C1 segment of cervical spinal cord (tissue), 14 donors: ENCODE measurements at regions not wholly inside any gene's neighbourhood (a gene's known extent, or its start where the extent isn't known, plus 50 kb on each side); places are given as distances from the start of the nearest gene placed in this dataset.
"Not testable (repeated sequence)": the region's sequence is repeated elsewhere in the genome, so short reads cannot be mapped to it uniquely, and the experiment has no call there.

Source experiments
- DNase-seq, 14 donors: peaks; one replicate each; lab custom pipeline; 2025; lab: John Stamatoyannopoulos, UW

- not testable (repeated sequence) for DNase-seq
Observed at GRCh38 chr11:92027136-92027535, 197.5 kb upstream of the FAT3 start.

- DNase-seq: no peak
Observed at GRCh38 chr11:92026664-92027063, 198.0 kb upstream of the FAT3 start.

GRCh38 chr11:92024788-92025187 is 199.8 kb upstream of the FAT3 start:
- no peak for DNase-seq

- DNase-seq: no peak
Observed at GRCh38 chr11:92022499-92022898, 202.1 kb upstream of the FAT3 start.

- no peak for DNase-seq
Observed at GRCh38 chr11:92018332-92018731, 206.3 kb upstream of the FAT3 start.

GRCh38 chr11:92008249-92008648 is 216.4 kb upstream of the FAT3 start:
- DNase-seq: no peak

- DNase-seq: no peak
Observed at GRCh38 chr11:92002568-92002967, 222.1 kb upstream of the FAT3 start.

GRCh38 chr11:91998481-91998880 is 226.1 kb upstream of the FAT3 start:
- no peak for DNase-seq

- DNase-seq: no peak
Observed at GRCh38 chr11:91997226-91997625, 227.4 kb upstream of the FAT3 start.

GRCh38 chr11:91996526-91996925 is 228.1 kb upstream of the FAT3 start:
- no peak for DNase-seq

- not testable (repeated sequence) for DNase-seq
Observed at GRCh38 chr11:91988443-91988842, 236.2 kb upstream of the FAT3 start.

- DNase-seq: no peak
Observed at GRCh38 chr11:91986218-91986617, 238.4 kb upstream of the FAT3 start.

- DNase-seq: no peak
Observed at GRCh38 chr11:91984033-91984584, 240.5 kb upstream of the FAT3 start.

GRCh38 chr11:91981995-91982394 is 242.6 kb upstream of the FAT3 start:
- peak in 3 of 14 donors; percentile 1 to 21 (median 2) for DNase-seq

GRCh38 chr11:91979775-91980174 is 244.8 kb upstream of the FAT3 start:
- no peak for DNase-seq

GRCh38 chr11:91978747-91979146 is 245.9 kb upstream of the FAT3 start:
- DNase-seq: no peak

- no peak for DNase-seq
Observed at GRCh38 chr11:91972665-91973266, 251.9 kb upstream of the FAT3 start.

GRCh38 chr11:91970624-91971023 is 254.0 kb upstream of the FAT3 start:
- no peak for DNase-seq

GRCh38 chr11:91969486-91969885 is 255.1 kb upstream of the FAT3 start:
- no peak for DNase-seq

GRCh38 chr11:91967691-91968045 is 256.9 kb upstream of the FAT3 start:
- DNase-seq: no peak

- DNase-seq: no peak
Observed at GRCh38 chr11:91967026-91967690, 257.5 kb upstream of the FAT3 start.

- DNase-seq: no peak
Observed at GRCh38 chr11:91966368-91966767, 258.2 kb upstream of the FAT3 start.

- DNase-seq: no peak
Observed at GRCh38 chr11:91960770-91961169, 263.8 kb upstream of the FAT3 start.
